ENCODE measurements at regions not wholly inside any gene's neighbourhood (a gene's known extent, or its start where the extent isn't known, plus 50 kb on each side); places are given as distances from the start of the nearest gene placed in this dataset.

DNA sequence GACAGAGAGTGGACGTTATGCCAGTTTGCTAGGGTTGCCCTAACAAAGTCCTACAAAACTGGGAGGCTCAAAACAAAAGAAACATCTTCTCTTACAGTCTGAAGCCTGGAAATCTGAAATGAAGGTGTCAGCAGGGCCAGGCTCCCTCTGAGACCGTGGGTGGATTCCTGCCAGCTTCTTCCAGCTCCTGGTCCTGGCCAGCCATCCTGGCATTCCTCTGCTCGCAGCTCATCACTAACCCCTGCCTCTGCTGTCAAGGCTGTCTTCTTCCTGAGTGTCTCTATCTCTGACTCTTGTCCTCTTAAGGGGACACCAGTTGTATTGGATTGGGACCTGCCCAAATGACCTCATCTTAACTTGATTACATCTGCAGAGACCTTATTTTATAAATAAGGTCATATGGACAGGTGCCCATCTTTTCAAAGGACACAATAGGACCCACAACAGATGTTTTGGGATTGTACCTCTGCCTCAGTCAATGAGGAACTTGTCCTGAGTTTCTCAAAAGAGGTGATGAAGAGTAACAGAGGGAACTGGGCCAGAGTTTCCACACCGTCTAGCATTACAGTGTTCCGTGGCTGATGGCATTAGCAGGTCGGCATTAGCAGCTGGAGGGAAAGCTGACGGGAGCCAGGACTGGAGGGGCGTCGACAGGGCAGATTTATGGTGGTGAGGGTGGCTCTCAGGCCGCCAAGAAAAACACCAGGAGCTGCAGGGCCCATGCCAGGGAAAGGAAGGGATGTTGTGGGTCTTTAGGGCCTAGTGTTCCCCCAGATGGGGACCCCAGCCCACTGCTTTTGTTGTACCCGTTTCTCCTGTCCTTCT lies 157.3 kb downstream of the TBXT start:
- no peak for DNase-seq (ENCODE audit: low read depth in 2 of 2)

DNA sequence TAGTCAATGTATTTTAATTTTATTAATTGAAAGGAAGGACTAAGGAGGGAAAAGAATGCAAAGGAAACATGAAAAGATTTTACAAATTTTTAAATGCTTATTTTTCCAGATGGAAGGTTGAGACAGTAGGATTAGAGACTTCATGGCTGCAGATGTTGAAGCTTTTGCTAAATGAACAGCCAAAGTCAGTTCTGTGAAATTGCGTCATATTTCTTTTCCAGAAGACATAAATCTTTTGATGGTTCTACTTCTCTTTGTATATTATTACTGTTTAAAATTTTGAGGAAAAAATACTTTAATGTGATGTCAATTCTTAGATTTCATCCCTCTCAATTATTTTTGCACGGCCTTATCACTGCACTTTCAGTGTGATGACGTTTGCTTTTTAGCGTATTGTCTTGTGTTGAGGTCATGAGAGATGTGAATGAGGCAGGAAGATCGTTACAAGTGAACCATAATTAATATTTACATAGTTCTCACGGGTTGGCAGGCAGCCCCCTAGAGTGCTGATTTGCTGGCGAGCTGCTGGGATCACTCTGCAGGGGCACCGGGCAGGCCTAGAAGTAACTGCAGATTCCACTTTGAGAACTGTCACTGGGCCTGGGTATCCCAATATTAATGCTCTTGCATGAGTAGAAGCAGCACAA lies 158.1 kb downstream of the TBXT start:
- no peak for DNase-seq (ENCODE audit: low read depth in 2 of 2)

DNA sequence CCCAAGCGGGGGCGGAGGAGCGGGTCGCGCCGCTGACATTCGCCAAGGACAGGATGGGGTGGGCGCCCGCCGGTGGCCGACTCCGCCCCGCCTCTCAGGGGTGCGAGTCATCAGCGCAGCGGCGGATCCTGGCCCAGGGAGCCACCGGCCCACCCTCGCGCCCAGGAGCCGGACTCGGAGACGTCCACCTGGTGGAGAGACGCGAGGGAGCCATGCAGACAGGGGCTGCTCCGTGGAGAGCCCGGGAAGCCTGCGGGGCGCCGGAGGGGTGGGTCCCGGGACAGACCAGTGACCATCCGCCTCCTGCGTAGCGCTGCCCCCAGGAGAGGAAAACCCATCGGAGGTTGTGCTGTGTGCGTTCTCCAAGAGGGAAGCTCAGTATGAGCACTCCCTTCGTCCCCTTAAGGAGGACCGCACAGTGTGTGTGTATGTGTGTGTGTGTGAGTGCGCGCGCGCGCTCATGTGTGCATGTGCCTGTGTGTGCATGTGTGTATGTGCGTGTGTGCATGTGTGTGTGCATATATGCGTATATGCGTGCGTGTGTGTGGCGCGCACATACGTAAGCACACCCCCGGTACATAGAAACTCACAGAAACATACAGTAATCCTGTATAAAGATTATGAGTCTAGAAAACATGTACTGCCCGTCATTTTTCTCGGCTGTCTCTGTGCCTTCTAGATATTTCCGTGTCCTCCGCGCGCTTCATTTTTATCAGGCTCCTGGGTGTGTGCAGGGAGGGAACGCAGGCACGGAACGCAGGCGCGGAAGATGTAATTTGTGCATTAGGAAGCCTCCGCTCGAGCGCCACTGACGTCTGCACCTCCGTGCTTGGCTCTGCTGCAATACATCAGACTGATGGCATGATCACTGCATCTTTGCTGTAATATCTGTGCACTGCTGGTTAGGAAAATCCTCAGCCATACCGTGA lies 158.9 kb downstream of the TBXT start:
- DNase-seq (ENCODE audit: low read depth in 2 of 2), result no peak

DNA sequence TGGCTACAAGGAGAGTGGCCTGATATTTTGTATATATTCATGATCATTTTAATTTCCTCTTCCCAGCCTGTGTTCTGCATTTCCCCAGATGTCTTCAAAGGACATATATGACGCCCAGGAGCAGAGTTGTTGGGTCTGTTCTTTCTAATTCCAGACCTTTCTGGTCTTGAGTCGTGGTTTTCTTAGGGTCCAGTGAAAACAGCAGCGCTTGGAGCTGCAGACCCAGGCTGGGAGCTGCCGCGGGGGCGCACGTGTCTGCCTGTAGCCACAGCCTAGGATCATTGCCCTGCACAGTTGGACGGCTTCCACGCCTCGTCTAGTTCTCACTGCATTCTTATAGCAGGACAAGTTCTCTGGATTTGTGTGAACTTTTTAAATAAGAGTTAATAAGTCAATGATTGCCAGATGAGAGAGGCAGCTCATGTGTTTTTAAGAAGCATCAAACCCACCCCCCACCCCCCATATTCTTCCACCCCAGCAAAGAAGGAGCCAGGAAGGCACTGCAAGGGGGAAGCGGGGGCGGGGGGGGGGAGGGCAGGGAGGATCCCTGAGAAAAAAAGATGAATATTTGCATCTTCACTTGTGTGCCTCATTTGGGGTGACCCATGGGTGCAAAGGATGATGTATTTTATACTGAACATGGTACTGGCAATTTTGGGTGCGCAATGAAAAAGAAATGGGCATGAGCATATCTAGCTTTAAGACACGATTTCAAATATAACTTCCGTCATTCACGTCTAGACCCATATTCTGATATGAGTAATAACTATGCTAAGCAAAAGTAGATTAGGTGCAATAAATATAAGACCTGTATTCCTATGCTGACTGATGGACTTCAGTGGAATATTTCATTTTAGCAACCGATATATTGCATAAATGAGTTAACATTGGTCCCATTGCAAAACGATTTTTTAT lies 160.0 kb downstream of the TBXT start:
- DNase-seq (ENCODE audit: low read depth in 2 of 2), result no peak

DNA sequence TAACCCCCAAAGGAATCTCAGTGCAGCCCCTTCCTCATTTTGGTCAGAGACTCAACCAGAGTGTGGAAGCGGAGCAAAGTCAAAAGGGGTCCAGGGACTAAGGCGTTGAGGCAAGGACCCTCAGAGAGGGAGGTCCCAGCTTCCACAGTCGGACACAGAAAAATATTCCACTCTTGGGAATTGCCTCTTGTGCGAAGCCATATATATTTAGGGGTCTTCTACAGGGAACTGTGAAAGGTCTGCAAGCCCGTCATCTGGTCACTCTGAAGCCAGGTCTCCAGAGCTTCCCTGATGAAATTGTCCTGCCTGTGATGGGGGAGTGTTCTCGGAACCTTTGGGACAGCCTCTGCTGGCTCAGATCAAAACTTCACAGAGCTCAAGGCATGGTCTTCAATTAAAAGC lies 160.8 kb downstream of the TBXT start:
- DNase-seq (ENCODE audit: low read depth in 2 of 2), result no peak

DNA sequence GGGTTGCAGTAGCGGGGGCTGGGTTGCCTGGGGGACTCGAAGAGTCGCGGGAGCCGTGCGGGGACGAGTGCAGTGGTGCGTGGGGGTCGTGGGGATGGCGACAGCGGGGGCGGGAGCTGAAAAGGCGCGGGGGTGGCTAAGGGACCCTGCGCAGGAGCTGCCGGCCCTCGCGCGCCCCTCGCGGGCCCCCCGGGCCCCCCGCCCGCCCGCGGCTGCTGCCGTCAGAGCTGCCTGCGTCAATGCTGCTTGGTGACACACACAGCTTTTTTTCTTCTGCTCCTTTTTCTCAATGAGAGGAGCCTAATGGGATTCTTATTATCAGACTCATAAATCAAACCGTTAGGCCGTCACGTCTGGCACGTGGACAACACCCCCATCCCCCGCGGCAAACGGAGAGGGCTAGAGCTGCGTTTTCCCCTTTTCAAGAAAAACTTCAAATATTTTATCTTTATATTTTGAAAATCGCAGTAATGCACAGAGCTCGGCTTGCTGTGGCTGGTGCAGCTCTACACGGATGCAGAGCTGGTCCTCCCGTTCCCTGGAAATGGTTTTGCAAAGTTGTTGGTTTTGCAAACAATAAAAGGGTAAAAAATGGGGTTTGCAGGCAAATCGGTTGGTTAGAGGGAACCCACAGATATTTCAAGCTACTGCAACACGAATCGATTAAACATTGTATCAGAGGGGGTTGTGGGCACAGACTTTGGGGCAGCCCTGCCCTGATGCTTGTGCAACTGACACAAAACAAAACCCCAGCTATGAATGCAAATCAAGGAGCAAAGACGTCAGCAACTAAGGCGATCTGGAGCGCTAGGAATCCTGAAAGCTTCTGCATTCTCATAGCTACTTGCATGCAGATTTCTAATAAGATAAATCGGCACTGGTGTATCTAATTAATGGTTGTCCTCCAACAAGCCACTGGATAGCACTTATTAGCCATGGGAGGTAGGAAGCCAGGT lies 161.4 kb downstream of the TBXT start:
- no peak for DNase-seq (ENCODE audit: low read depth in 2 of 2)

DNA sequence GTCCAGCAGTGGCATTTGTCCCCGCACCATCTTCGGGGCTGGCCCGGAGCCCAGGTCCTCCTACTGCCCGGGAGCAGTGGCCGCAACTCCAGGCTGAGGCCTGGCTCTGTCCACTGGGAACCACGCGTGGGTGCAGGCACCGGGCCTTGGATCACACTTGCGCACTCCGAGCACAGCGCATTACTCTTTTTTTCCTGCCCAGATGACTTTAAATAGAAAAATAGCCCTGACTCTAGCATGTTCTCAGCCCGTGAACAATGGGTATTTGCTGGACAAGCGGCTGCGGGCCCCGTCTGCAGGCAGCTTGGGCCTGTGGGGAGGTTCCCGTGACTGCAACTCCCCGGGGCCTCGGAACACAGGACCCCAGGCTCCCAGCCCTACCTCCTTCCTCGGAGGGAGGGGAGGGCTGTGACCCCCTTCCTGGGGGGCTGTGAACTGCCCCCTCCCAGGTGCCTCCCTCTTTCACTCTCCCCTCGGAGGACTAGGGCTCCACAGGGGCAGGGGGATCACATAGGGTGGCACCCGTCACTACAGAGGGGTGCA lies 162.2 kb downstream of the TBXT start:
- no peak for DNase-seq (ENCODE audit: low read depth in 2 of 2)

DNA sequence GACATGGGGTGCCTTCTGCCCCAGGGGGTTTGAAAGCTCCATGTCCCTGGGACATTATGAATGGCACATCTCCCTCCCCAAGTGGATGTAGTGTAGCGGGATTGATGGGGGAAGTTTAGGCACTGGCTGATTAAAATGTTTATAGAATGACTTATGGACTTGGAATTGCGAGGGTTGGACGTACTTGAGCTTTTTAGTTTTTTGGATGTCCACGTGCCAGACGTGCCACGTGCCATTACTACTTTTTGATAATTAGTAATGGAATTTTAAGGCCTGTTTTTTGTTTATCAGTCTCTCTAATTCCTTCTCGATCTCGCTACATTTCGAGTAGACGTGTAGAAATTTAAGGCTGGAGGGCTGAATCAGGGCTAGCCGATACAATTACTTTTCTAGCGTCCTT lies 162.8 kb downstream of the TBXT start:
- DNase-seq (ENCODE audit: low read depth in 2 of 2), result no peak

DNA sequence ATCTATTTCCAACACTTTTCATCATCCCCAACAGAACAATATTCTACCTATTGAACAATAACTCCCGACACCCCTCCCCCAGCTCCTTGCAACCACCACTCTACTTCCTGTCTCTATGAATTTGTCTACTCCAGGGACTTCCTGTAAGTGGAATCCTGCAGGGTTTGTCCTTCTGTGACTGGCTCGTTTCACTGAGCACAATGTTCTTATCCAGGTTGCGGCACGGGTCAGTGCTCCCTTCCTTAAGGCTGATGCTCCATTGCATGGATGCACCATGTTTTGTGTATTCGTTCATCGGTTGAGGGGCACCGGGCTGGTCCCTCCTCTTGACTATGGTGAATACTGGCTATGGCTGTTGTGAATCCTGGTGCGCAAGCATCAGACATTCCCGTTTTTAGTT lies 163.2 kb downstream of the TBXT start:
- DNase-seq (ENCODE audit: low read depth in 2 of 2), result no peak

DNA sequence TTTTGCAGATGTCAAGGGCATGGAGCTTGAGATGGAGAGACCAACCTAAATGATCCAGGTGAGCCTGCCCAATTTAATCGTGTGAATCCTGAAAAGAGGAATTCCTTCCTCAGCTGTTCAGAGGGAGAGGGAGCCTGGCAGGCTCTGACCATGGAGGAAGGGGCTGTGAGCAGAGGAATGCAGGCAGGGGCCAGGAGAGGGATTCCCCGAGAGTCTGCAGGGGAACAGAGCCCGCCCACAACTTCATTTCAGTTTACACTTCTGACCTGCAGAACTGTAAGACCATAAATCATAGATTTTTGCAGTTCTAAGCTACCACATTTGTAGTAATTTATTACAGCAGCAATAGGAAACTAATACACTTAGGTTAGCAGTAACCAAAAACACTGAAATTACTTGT lies 164.1 kb downstream of the TBXT start:
- DNase-seq (ENCODE audit: low read depth in 2 of 2), result no peak

DNA sequence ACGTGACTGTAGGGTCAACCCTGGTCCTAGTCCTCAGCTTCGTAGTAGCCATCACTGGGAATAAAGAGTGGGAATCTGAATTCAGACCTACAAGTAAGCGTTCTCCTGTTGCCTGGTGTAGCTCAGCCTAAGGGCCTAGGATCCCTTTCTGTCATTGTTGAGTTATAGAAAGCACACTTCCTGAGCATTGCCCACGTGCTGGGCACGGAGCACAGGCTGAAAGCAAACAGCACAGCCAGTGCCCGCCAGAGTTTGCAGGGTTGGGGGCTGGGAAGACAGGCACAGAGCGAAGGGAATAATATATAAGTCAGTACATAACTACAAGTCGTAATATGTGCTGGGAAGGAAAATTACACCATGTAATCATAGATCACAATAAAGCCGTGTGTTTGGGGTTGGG lies 166.3 kb downstream of the TBXT start:
- no peak for DNase-seq (ENCODE audit: low read depth in 2 of 2)

DNA sequence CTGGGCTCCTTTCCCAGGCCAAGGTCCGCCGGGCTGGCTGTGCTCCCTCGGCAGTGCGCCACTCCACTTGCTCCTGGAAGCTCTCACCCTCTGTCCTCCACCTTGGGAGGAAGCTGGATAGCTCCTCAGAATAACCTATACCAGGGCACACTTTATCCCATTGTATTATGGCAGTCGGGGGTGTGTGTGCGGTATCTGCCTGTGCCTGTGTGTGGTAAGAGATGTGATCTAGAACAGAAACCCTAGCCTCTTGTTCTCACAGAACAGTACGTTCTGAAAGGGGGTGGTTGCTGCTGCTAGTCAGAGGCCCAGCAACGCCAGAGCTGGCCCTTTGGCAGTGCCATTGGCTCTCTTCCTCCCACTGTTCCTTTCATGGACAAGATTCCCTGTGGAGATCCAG lies 168.4 kb downstream of the TBXT start:
- no peak for DNase-seq (ENCODE audit: low read depth in 2 of 2)

DNA sequence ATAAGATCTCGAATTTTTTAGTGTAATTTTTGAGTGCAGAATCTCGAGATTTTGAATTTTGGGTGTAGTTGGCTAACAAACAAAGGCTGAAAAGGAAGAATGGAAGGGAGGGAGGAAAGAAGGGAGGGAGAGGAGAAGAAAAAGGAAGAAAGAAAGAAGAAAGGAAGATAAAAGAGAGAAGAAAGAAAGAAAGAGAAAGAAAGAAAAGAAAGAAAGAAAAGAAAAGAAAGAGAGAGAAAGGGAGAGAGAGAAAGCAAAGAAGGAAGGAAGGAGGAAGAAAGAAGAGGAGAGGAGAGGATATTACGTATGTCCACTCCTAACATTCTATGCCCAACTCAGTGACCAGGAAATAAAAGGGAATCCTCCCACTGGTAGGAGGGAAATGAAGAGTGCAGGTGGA lies 169.6 kb downstream of the TBXT start:
- no peak for DNase-seq (ENCODE audit: low read depth in 2 of 2)

DNA sequence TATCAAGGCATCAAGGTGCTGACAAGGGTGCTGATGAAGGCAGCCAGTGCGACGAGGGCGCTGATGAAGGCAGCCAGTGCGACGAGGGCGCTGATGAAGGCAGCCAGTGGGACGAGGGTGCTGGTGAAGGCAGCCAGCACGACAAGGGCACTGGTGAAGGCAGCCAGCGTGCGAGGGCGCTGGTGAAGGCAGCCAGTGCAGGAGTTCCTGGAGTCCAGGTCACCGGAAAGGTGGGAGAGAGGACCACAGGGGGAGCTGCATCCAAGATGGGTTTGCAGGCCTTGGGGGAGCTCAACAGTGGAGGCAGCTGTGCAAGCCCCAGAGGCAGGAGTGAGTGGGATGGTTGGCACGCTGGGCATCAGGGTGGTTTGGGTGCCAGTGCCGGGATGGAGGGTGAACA lies 176.3 kb downstream of the TBXT start:
- no peak for DNase-seq (ENCODE audit: low read depth in 2 of 2)

DNA sequence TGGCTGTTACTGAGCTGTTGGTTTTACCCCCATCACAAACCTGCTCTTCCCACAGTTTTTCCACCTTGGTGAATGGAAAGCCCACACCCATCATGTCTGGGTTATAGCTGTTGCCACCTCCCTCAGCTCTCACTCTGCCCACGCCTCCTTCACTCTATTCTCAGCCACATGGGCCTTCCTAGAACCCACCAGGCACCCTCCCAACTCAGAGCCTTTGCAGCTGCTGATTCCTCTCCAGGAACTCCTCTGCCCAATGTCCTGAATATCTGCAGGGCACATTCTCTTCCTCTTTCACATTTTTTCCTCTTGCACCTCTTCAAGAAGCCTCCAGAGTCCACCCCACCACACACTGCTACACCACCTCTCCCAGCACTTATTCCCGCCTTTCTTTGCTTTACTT lies 177.4 kb downstream of the TBXT start:
- DNase-seq (ENCODE audit: low read depth in 2 of 2), result no peak

DNA sequence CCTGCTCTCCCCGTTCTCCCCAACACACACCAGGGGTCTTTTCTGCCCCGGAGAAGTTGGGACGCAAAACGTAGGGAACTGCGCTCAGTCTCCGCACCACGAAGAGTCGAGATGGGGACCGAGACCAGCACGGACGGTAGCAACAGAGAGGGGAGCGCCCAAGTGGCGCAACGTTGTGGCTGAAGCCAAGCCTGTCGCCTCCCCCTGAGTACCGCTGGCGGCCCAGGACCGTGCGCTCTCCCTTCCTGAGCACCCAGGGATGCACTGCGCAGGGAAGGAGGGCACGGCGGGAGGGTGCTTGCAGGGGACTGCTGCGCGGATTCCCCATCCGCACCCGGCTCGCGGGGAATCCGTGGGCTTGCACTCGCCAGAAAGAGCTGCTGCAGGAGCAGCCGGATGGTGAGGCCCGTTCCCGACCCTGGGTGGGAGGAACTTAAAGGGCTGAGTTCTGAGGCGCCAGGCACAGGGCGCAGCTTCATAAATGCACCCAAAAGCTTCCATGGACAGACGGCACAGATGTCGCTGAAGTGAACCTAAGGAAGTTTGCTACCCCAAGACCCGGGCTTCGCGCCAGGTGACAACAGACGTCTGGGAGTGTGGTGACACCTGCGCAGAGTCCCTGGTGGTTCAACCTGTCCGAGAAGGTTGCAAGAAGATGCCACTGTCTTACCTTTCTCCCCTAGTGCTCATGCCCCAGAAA lies 178.7 kb downstream of the TBXT start:
- DNase-seq (ENCODE audit: low read depth in 2 of 2), result no peak

DNA sequence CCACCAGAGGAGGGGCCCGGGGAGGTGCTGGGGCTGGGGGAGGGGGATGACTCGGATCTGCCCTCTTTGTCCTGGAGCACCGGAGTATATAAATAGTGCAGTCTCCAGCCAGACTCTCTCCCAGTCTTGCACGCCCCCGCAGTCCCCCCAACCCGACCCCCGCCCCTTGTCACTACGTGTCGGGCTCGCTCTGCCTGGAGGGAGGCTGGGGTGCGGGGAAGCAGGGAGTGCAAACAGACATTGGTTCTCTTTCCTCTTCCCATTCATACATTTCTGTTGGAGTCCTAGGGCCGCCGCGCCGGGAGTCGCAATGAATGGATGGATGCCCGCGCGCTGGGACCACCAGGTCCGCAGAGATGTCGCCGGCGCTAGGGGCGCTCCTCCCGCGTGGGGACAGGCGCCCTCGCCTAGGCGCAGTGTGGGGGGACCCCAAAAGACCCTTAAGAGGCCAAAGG lies 179.3 kb downstream of the TBXT start:
- no peak for DNase-seq (ENCODE audit: low read depth in 2 of 2)

DNA sequence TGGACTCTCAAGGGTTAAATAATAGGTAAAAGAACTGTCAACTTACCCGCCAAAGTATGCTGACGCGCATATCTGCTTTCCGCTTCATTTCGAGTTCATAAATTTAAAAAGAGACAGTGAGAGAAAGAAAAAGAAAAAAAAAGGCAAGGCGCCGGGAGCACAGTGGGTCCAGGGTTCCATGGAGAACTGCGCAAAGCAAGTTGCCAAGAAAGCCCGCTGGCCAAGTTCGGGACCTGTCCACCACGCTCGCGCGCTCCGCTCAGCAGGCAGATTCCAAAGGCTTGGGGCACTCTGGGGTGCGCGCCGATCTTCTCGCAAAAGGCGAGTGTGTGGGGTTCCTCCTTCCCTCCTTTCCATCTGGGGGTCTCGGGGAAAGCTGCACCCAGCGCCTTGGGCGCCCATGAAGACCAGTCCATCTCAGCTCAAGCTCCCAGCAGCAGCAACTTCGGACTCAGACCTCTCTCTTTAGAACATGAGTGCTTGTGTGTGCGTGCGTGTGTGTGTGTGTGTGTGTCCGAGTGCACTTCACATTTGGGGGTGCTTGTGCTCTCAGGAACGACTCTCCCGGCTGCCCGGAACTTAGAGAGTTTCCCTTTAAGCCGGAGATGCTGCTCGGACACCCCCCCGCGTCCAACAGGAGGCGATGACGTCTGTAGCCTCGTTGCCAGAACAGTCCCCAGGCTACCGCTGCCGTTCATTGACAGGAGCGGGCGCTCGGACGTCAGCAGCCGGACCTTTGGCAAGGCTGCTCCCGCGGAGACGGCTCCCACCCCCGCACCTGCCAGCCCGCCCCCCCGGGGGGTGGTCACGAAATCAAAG lies 180.0 kb downstream of the TBXT start:
- no peak for DNase-seq (ENCODE audit: low read depth in 2 of 2)

Measured in activated CD8-positive, alpha-beta memory T cell treated with anti-CD3 and anti-CD28 coated beads for 4 hours (primary cell).